Fibroblast of the aortic adventitia (primary cell): ENCODE measurements at regions not wholly inside any gene's neighbourhood (a gene's known extent, or its start where the extent isn't known, plus 50 kb on each side); places are given as distances from the start of the nearest gene placed in this dataset.

Experiments
- DNase-seq: peaks from one replicate; pipeline ENCODE4 v3.0.0-alpha.2; 2010; ENCODE audit warnings: low read depth
- H3K4me3 ChIP-seq: 2 replicates; pipeline ENCODE4 v1.5.1; 2011; ENCODE audit warnings: low read depth, mild to moderate bottlenecking, control low read depth, low read length, moderate library complexity
- CTCF ChIP-seq: IDR thresholded peaks from 2 replicates; pipeline ENCODE4 v1.5.1; 2011; ENCODE audit warnings: mild to moderate bottlenecking, low read length, control low read depth, inconsistent platforms; ENCODE audit not compliant: insufficient read depth

DNA sequence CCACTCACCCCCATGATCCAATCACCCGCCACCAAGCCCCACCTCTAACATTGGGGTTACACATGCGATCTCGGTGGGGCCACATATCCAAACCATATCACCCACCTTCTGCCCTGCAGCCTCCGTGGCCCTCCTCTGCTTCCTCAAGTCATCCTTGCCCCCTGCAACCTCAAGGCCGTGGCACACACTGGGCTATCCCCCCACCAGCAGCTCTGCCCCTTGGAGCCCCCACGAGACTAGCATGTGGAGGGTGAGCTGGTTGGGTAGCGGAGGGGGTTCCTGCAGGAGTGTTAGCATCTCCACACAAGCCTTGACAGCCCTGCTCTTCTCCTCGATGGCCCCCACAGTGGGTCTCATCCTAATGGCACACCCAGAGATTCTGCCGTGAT lies 100.8 kb downstream of the TOMM20 start:
- no peak for TF ChIP-seq CTCF
- no peak overlapping the region for H3K4me3 ChIP-seq
- no peak for DNase-seq

- TF ChIP-seq CTCF, result no peak
- no peak overlapping the region for H3K4me3 ChIP-seq
- DNase-seq, result no peak
These were observed 101.4 kb downstream of the TOMM20 start for GRCh38 chr1:235027076-235027861.

- no peak for DNase-seq
- no peak for TF ChIP-seq CTCF
- no peak overlapping the region for H3K4me3 ChIP-seq
These were observed 103.1 kb downstream of the TOMM20 start for GRCh38 chr1:235025422-235025984.

DNA sequence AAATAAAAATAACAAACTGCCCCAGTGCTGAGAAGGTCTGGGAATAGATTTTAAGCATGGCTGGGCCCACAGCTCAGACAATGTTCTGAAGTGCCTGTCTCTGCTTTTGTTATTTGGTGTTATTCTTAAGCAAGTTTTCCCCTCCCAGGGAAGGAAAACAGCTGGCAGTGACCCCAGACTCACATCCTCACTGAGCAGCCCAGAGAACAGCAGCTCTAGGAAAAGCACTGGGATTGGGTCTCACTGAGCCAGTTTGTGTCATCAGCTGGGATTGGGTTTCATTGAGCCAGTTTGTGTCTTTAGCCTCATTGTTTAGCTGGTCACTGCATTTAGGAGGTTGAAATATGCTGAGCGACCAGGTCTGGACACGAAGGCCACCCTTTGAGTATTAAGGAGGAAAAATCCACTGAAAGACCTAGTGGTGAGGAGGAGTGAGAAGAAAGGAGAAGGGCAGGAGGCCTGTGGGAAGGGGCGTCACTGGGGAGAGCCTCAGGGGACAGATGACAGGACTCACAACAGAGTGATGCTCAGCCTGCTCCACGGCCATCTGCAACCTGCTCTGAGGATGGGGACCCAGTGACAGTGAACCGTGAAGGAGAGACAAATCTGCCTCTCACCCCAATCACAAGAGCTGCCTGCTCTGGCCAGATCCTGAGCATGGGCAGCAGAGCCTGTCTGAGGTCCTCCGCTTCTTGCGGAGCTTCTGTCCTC lies 103.8 kb downstream of the TOMM20 start:
- TF ChIP-seq CTCF, result no peak

DNA sequence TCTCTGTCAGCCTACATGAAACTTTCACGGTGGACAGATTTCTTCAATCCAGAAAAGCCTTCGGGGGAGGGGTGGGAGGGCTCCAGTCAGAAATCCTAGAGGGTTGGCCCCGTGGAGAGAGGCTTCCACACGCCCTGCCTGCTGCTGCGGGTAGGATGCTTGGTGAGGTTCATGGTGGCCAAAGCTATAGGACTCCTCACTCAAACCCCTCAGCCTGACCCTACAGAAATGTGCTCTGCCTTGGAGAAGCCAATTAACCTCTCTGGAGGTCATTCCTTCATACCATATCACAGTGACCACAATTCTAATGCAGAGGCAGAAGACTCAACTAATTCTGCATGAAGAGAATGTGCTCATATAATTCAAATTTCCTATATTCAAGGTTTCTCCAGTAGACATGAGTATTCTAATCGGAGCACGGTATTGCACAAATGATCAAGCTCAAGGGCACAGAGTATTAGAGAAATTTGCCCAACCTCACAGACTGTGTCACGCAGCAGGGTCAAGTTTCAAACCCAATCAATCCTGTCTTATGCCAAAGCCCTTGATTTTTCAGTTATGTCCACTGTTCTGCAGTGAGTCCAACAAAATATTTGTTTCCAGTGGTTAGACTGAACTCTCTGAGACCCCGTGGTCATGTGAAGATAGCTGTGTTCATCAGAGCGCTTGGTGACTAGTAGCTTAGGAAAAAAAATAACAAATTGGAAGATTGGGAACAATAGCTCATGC lies 104.8 kb downstream of the TOMM20 start:
- no peak overlapping the region for H3K4me3 ChIP-seq
- no peak for TF ChIP-seq CTCF

More for the DNA sequence above, 103.8 kb downstream of the TOMM20 start:
- no peak for DNase-seq
- H3K4me3 ChIP-seq, result no peak overlapping the region

GRCh38 chr1:235022981-235023710 lies 105.5 kb downstream of the TOMM20 start:
- no peak for DNase-seq
- TF ChIP-seq CTCF, result no peak
- no peak overlapping the region for H3K4me3 ChIP-seq

More for the DNA sequence above, 104.8 kb downstream of the TOMM20 start:
- no peak for DNase-seq
